Activated CD8-positive, alpha-beta memory T cell treated with anti-CD3 and anti-CD28 coated beads for 4 hours (primary cell): ENCODE measurements at regions not wholly inside any gene's neighbourhood (a gene's known extent, or its start where the extent isn't known, plus 50 kb on each side); places are given as distances from the start of the nearest gene placed in this dataset.
A peak's percentile ranks its signal among the peaks of the same experiment; 100 is the strongest.
"Not testable (repeated sequence)": the region's sequence is repeated elsewhere in the genome, so short reads cannot be mapped to it uniquely, and the experiment has no call there.

ENCODE experiments used
- DNase-seq, 2 donors: peaks; one replicate each; pipeline ENCODE4 v3.0.0-alpha.2; 2020; ENCODE audit warnings: low read depth in 2 of 2

DNA sequence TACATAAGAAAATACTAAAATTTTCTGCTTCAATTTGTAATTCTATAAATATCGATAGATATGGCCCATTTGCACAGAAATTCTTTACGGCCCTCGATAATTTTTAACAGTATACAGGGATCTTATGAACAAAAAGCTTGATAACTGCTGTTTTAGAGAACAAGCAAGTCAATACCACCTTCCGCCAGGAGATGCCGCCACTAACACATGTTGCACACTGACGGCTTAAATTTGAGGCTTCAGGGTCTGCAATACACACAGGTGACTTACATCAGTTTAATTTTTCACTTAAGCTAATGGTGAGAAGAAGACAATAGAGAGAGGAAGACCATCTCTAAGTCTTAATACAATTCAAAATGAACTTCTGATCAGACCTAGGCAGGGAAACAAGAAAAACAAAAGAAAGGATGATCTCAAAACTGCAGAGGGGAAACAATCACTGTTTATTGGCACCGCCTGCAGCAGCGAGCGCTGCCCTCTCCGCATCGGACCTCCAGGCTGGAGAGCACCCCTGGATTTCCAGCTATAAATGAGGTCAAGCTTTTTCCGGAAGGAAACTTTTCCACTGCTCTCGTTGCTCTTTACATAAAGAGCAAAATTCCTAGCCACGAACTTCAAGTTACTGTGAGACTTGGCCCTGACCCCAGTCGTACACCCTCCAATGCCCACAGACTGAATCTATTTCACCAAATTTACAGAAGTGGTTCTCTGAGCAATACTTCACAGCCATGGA is 53.9 kb downstream of the OTOR start:
- DNase-seq, result peak in 1 of 2 donors; percentile 25

DNA sequence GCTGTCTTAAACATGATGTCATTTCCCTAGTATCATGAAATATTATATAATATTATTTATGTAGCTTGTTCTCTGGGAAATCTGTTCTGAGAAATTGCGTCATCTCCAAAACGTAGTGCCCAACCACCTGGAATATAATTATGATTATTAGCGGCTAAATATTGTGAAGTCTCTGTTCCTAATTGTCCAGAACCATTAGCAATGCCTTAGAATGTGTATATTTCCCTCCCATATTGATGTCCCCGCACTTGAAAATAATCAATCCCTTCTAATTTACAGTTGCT is 54.4 kb downstream of the OTOR start:
- no peak for DNase-seq

DNA sequence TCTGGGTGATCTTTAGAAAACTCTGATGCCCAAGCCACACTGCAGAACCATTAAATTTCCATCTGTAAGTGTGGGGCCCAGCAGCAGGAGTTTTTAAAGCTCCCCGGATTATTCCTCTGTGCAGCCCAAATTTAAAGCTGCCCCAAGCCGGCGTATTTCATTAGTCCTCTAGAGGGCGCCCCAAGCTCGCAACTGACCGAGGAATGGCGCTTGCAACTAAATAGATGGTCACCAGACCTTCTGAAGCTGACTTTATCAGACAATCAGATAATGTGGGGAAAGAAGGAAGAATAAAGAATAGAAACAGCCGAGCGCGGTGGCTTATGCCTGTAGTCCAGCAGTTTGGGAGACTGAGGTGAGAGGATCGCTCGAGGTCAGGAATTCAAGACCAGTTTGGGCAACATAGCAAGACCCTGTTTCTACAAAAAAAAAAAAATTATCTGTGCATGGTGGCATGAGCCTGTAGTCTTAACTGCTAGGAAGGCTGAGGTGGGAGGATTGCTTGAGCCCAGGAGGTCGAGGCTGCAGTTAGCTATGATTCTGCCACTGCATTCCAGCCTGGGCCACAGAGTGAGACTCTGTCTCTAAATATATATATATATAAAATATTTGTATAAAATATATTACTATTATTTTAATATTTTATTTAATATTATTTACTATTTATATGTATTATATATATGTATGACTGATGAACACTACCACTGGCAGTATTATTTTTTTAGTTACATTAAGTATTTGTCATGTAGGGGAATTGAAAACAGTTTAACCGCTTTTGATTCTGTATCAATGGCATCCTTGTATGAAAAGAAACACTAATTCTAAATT is 56.0 kb downstream of the OTOR start:
- DNase-seq, result no peak

DNA sequence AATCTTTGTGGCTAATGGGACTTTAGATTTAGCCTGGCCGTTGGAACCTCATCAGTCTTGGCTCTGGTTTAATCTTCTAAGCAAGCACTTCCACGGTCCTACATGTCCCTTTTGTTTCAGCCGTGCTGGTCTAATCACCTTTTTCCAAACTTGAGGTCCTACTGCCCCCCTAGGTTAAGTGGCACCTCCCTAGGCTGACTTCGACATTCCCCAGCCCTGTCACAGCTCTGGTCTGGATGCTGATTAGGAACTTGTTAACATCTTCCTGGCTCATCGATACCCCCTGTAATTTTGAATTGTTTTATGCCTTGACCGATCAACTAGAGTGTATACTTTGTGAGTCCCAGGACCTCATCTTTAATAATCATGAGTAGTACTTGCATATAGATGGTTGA is 56.6 kb downstream of the OTOR start:
- DNase-seq, result no peak

DNA sequence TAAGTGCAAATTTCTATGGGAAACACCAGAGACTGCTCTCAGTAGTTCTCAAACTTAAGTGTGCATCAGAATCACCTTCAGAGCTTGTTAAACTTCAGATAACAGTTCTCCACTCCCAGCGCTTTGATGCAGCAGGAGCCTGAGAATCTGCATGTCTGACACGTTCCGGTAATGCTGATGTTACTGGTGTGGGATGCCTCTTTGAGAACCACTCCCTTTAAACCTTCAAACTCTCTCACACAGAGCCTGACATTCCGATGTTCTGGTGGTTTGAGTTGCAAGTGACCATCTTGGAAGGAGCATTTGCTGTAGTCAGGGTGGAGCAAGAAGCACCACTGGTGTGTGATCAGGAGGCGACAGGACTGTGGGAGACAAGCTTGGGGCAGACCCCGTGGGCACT is 57.9 kb downstream of the OTOR start:
- no peak for DNase-seq

DNA sequence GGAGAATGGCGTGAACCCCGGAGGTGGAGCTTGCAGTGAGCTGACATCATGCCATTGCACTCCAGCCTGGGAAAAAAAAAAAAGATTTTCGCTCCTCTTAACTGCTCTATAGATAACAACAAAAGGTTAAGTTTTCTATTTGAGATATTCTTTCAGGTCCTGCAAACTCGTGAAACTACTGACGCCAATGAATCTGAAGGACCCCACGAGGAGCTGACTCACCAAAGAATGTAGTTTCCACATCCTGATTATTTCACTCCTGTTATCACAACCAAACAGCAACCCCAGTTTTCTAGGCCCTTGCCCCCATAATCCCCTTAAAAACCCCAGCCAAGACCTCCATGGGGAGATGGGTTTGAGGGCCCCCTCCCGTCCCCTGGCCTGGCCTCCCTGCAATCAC is 58.7 kb downstream of the OTOR start:
- DNase-seq, result no peak

DNA sequence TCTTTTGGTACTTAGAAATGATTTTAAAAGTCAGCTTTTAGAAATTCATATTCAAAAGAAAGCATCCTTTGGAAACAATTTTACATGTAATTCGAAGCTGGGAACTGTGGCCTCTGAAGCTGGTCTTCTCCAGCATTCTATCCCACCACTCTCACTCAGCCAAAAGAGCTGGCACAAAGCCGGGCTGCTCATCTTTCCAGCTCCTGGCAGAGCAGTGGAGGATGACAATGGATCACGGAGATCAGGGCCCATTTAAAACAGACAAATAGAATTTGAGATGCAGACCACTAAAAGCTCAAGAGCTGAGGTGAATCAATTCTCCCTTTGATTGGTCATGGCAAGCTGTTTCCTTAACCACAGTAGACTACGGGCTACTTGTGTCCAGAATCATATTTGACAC is 60.6 kb downstream of the OTOR start:
- no peak for DNase-seq

DNA sequence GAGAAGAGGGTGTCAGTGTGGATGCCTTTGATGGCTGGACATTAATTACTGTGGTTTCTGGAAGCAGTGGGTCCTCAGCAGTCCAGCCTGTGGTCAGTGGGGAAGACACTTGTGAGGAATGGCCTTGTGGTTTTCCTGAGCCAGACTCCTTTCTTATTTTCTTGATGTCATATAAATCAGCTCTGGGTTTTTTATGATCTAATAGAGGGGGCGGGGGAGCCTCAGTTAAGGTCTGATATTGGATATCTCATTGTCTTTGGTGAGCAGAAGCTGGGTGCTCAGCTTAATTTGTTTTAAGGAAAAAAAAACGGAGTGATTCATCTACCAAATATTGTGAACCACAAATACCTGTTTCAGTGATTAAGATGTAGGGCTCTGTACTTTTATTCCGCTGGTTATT is 62.1 kb downstream of the OTOR start:
- no peak for DNase-seq

DNA sequence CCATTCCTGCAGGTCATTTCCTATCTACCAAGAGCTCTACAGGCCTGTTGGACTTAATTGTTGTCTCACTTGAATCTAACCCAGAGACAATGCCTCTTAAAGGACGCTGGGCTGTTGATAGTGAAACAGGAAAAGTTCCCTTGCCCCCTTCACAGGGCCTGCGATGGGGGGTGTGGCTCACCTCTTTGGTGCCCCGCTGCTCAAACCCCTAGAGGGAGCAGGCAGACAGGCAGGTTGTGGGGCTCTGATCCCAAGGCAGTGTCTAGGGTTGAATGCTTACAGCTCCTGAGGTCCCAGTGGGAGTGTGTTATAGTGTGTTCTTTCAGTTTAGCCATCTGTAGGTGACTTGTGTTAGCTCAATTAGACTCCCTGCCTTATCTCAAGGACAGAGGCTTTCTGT is 68.0 kb downstream of the OTOR start:
- no peak for DNase-seq

DNA sequence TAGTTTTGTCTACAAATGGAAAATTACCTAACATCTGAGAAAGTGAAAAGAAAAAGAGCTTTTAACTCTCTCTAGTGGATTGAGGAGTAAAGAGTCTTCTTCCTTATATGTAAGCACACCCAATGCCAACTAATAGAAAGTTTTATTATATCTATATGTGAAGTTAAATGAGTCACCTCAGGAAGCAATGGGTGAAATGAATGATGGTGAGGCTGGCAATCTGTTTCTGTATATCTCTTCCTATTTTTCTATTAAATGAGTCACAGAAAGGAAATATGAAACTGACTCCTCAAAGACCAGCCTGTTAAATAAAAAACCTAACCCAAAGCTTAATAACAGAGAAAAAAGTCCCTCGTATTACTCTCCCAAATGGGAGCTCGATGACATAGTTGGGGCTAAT is 71.3 kb downstream of the OTOR start:
- no peak for DNase-seq

DNA sequence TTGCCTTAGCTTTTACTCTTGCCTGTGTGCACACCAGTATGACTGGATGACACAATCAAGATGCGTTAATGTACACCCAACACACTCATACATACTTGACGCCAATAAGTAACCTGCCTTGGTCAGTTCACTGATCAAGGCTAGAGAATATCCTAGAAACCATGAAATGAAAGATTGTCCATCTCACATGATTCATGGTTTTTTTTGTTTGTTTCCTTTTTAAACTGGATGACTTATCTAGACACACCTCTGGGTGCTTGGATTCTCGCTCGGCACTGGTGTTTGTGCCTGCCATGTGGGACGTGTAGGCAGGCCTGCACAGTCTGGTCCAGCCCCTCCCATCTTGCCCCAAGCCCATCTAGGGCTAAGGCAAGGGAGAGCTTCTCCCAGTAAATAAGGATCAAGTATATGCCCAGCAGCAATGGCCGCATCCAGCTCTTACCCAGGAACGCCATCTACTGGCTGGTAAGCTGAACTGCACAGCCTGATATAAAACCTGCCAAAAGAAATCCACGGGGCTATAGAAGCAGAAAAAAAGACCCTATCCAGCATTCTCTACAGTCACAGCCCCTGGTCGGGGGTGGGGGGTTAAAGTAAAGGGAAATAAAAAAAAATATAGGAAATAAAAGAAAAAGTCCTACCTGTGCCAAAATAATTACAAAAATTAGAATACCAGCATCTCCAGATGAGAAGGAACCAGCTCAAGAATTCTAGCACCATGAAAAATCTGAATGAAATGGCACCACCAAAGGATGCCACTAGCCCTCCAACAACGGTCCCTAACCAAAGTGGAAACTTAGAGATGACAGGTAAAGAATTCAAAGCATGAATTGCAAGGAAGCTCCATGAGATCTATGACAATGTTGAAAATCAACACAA is 73.3 kb downstream of the OTOR start:
- no peak for DNase-seq

DNA sequence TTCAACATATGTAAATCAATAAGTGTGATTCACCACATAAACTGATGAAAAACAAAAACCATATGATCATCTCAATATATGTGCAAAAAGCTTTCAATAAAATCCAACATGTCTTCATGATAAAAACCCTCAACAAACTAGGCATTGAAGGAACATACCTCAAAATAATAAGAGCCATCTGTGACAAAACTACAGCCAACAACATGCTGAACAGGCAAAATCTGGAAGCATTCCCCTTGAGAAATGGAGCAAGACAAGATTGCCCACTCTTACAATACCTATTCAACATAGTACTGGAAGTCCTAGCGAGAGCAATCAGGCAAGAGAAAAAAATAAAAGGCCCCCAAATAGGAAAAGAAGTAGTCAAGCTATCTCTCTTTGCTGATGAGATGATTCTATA is 76.5 kb downstream of the OTOR start:
- no peak for DNase-seq

DNA sequence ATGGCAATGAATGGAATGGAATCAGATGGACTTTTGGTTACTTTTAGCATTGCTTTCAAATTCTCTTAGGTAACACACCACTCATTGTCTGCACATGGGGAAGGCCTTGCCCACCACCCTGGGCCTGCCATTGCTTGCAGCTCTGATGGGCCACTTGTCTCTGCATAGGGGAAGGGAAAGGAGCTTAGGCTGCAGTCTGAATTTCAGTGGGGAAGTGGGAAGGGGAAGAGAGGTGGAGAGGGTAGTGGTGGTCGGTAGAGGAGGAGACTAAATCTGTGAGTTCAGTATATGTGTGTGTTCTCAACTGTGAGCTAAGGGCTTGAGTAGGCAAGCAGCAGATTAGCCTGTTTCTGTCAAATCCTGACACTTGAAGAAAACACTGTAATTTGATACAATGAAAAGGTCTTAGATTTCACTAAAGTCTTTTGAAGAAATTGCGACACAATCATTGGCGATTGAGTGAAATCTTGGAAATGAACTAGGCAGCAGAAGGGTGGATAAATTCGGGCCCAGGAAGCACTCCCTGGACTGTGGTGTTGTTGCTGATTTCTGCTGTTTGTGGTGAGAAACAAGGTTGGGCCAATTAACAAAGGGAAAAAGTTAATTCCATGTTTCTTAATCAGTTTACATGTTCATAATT is 80.6 kb downstream of the OTOR start:
- DNase-seq, result no peak

DNA sequence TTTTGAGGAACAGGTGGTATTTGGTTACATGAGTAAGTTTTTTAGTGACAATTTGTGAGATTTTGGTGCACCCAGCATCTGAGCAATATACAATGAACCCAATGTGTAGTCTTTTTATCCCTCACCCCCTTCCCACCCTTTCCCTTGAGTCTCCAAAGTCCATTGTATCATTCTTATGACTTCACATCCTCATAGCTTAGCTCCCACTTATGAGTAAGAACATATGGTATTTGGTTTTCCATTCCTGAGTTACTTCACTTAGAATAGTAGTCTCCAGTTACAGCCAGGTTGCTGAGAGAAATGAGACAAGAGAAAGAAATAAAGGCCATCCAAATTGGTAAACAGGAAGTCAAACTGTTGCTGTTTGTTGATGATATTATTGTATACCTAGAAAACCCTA is 87.5 kb downstream of the OTOR start:
- DNase-seq, result not testable (repeated sequence)

DNA sequence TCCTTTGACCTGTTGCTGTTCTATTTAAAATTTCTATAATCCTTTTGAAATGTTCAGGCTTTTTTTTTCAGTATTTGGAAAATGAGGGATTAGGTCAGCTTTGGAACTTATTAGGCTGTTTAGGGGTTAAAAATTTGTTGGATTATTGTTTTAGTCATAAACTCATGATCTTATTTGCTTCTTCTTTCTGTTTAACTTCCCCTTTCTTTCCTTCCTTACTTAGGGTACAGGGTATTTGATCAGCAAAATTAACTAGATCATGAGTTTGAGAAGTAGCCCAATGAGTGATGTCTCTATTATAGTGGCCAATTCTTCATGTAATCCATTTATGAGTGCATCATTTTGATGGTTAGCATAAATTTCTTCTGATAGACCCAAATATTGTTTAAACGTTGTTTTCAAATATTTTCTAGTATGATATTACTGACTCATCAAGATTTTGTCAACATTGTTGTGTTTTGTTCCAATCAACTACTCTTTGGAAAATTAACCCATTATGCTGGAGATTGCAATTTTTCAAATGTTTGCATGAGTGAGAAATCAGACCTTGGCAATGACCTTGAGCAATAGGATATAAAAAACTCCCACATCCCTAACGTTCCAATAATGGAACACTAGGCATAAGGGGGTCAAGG is 94.4 kb downstream of the OTOR start:
- no peak for DNase-seq

DNA sequence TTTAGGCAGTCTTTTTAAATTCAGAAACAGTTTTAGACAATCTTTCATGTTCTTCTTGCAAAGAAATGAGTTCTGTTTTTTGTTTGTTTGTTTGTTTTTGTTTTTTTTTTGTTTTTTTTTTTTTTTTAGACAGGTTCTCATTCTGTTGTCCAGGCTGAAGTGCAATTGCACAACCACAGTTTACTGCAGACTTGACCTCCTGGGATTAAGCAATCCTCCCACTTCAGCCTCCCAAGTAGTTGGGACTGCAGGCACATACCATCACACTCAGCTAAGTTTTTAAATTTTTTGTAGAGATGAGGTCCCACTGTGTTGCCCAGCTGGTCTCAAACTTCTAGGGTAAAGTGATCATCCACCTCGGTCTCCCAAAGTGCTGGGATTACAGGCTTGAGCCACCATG is 96.2 kb downstream of the OTOR start:
- no peak for DNase-seq

DNA sequence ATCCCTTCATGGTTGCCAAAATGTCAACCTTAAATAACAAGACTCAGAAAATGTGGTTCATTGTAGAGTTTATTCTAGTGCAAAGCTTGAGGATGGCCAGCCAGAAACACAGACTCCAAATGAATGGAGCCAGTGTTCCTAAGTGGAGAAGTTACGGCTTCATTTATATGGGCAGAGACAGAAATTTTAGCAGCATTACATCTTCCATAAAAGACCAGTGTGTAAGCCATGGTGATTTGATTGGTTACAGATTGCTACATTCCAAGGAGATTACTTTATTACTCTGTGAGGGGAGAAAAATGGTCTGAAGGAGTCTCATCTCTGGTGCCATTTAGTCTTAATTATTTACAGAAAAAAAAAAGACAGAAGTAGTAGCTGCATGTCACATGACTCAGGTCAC is 97.8 kb downstream of the OTOR start:
- DNase-seq, result no peak

DNA sequence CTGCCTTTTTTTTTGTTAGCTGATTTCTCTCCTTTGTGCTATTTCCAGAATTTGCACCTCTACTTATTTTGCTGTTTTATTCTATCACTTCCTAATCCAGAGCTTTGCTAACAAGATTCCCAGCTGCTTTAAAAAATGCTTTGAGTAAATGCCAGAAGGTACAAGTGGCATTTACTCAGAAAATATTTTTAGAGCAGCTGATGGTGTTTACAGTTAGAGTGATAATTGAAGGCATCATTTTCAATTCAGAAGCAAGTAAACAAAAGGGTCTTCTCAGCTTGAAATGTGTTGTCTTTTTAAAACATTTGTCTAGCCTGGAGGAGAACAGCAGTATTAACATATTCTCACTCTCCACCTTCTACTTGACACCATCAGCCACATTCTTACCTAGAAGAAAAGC is 99.9 kb downstream of the OTOR start:
- DNase-seq, result no peak

DNA sequence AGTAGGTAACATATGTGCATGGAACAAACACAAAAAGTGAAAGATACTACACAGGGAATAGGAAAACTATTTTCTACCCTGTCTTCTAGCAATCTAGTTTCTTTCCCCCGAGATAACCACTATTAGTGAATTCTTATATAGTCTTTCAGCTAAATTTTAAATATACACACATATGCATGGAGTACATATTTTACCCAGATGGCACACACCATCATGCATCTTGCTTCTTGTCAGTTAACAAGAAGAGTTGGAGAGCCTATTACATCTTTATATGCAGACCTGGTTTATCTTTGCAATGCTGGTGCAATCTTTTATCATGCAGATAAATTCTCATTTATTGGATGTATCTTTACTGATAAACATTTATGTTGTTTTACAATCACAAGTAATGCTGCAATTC is 100.4 kb downstream of the OTOR start:
- no peak for DNase-seq

DNA sequence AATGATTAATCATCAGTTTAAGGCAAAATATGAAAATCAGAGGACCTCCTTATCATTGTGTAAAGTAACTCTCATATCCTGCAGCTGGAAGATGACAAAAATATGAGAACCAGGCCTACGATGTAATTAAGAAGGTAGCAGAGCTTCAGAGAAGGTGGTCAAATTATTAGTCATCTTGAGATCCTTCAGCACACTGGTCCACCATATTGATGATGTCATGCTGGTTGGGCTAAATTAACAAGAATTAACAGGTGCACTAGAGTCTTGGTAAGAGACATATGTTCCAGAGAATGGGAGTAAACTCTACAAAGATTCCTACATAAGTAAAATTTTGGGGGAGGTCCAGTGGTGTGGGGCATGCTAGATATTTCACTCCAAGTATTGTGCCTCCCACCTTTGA is 112.8 kb downstream of the OTOR start:
- no peak for DNase-seq

DNA sequence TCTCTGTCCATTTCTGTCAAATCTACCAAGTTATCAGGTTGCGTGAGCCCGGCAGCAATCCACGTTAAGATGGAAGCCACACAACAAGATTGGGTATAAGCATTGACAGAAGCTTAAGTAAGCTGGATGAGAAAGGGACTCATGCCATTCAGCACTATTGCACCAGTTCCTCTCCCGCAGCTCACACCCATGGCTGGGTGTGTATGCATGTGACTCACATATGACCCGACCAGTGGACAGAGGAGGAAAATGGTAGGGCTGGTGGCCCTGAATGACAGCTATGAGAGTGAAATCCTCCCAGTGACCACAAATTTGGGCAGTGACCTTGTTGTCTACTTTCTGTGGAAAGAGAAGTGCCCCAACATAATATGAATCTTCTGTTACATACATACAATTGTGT is 113.5 kb downstream of the OTOR start:
- no peak for DNase-seq

DNA sequence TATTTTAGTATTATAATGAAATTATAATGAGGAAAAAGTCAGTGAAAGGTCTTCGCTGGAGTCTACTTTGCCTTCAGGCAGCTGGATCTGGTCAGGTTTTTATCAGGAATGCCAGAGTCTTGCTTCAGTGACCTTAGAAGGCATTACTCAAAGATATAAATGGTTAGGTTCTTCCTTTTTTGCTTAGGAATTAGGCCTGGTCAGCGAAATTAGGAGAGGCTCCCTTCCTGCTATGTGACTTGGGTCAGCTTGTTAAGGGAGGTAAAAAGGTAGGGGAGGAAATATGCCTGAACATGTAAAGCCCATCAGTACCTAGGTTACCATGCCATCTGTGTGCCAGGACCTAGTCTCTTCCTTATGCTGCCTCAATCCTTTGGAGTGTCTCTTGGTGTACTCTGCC is 115.1 kb downstream of the OTOR start:
- no peak for DNase-seq
